HG02885 (cell line): ENCODE measurements at regions not wholly inside any gene's neighbourhood (a gene's known extent, or its start where the extent isn't known, plus 50 kb on each side); places are given as distances from the start of the nearest gene placed in this dataset.

ENCODE experiments used
- ATAC-seq: cut with Tn5 transposase; IDR thresholded peaks from one replicate; pipeline ENCODE4 v1.9.1; 2021; ENCODE audit warnings: mild to moderate bottlenecking; ENCODE audit not compliant: unreplicated experiment, poor library complexity

DNA sequence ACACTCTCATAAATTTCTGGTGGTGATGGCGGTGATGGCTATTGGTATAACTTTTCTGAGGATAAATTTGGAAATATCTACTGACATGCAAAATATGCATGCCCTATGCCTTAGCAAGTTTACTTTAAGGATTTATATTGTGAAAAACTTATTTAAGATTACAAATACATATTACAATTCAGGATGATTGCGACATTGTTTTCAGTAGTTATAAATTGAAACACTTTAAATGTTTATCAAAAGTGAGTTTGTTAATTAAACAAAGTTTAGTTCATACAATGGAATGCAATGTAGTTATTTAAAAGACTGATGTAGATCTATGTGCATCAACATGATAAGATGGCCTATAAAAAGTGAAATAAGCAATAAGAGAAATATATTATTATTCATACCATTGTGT, 331.3 kb upstream of the NR5A2 start:
- no peak for ATAC-seq

DNA sequence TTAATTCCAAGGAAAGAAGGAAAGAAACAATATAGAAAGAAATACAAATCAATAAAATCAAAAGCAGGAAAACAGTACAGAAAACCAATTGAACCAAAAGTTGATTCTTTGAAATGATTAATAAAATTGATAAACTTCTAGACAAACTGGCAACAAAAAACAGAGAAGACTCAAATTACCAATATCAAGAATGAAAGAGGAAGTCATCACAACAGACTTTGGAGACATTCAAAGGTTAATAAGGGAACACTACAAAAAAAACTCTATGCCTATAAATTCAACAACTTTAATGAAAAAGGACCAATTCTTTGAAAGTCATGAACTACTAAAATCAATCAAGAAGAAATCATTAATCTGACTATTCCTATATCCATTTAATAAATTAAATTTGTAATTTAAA, 329.3 kb upstream of the NR5A2 start:
- no peak for ATAC-seq

DNA sequence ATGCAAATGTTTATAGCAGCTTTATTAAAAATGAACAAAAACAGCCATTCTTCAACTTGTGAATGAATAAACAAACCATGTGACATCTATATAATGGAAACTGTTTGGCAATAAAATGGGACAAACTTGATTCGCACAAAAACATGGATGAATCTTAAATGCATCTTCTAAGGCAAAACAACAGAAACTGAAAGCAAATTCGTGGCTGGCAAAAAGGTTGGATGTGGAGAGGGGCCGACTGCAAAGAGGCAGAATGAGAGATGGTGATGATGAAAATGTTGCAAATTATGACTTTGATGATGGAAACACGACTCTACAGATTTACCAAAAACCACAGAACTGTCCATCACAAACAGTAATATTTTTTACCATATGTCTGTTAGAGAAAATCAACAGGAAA, 327.0 kb upstream of the NR5A2 start:
- no peak for ATAC-seq

DNA sequence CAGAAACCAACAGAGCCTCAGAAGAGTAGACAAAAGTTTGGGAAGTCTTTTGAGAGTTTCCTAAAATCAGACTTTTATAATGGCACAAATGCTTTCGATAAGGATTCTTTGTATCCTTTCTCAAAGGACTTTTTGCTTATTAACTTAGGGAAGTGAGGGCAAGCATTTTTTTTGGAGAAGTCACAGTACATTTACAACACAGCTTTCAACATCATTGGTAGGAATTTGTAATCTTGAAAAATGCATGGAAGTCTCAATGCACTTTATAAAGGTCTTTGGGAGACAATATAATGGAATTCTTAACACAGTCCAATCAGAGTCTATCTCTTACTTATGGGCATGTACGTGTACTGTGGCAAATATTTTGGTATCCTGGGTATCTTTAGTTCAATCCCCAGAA, 325.8 kb upstream of the NR5A2 start:
- ATAC-seq = no peak

DNA sequence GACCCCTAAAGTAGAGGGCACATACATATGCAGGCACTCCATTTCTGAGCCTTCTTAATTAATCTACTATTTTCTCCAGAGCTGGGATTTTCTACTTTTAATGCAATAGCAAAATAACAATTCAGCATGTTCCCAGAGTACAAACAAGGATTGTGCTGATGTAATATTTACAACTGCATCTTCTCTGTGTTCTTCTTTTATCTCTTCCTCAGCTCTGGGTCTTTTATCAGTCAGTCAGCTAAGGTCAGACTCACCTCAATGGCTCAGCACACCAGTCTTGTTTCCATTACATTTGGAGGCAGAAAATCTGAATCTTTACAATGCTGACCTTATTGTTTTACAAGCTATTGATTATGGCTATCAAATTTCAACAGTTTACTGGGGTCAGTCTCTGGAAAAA, 323.3 kb upstream of the NR5A2 start:
- no peak for ATAC-seq

DNA sequence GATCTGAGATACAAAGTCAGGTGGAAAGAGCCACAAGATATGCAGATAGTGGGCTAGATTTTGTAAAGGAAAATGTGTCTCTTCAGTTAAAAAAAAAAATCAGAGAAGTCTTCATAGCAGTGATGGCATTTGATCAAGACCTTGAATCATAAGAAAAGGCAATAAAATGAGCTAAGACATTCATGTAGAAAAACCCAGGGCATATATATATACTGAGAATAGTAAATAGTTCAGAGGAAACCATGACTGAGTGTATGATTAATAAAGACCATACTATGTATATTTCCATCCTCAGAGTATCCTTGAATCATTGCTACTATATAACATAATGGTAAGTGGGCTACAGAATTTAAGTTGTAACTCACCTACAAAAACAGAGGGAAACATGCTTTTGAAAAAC, 321.7 kb upstream of the NR5A2 start:
- ATAC-seq = no peak

DNA sequence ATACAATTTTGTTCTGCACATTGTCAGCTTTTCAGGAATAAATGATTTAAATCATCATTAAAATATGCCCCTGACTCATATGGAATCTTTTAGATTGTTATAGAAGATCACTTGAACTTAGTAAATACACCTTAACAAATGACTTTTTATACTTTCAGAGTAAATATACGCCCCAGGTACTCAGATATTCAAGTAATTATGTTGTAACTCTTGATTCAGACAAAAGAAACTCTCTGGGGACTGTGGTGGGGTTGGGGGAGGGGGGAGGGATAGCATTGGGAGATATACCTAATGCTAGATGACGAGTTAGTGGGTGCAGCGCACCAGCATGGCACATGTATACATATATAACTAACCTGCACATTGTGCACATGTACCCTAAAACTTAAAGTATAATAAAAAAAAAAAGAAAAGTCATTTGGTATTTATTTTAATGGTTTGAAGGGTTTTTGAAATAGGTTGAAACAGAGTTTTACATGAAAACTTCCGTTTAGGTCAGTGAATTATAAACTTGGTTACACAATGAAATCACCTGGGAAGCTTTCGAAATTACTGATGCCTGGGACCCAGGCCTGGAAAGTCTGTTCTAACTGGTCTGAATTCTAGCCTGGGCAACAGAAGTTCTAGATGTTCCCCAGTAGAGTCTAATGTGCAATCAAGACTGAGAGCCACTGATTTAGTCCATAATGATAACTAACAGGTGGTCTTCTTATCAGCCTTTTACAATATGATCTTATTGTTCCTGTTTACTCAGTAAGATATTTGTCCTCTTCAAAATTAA, 320.5 kb upstream of the NR5A2 start:
- no peak for ATAC-seq

DNA sequence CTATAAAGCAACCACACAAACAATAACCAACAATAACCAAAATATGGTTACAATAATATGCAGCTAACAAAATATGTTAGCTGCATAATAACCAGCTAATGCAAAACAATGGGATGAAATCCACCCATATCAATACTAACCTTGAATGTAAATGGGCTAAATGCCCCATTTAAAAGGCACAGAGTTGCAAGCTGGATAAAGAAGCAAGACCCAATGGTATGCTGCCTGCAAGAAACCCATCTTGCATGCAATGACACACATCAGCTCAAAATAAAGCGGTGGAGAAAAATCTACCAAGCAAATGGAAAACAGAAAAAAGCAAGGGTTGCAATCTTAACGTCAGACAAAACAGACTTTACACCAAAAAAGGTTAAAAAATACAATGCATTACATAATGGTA, 316.5 kb upstream of the NR5A2 start:
- no peak for ATAC-seq

DNA sequence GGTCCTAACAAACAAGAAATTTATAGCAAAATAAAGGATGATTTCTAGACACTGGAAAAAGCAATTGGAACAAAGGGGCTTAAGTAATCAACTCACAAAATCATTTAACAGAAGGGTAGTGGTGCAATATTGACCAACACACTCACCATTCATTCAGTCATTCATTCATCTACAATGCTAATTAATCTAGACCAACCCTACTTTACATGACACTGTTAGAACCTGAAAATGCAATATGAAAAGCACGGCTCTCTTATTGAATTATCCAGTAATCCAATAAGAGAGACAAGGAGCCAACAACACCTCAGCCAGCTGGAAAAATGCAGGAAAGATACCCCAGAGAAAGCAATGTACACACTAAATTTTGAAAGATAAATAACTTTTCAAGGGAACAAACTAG, 310.8 kb upstream of the NR5A2 start:
- ATAC-seq = no peak

DNA sequence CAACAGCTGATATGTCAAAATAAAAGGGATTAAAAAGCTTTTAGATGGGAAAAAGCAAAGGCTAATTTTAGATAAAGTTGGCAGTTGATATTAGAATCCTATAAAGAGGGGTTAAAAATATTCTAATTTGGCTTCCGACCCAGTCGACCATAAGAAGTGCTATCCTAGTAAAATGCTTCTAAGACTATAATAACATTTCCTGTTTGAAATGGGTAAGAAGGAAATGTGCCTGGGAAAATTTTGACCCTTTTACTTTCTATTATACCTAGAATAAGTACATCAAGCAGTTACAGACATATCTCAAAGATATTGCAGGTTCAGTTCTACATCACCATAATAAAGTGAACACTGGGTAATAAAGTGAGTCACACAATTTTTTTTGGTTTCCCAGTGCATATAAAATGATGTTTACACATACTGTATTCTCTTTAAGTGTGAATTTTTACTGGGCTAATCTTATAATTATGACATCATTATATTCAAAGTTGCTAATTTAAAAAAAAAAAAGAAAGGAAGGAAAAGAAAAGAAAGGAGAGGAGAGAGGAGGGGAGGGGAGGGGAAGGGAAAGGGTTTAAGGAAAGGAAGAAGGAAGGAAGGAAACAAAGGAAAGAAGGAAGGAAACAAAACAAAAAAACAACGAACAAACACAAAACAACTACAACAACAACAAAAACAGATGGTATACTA, 308.2 kb upstream of the NR5A2 start:
- no peak for ATAC-seq

DNA sequence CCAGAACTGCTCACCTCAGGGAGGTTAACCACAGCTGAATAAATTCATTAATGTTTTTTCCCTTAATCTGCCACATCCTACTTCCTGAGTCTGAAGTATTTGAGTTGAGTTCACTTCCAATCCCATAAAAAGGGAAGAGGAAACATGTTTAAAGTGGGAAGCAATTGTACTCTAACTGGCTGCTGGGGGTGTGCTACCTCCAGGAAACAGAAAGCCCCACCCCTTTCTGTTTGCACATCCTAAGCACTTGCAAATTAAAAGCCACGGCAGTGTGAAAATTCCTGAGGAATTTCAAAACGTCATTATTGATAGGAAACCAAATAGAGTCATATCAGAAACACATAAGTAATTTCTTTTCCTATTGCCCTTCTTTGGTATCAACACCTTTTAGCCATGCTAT, 307.0 kb upstream of the NR5A2 start:
- ATAC-seq = no peak

DNA sequence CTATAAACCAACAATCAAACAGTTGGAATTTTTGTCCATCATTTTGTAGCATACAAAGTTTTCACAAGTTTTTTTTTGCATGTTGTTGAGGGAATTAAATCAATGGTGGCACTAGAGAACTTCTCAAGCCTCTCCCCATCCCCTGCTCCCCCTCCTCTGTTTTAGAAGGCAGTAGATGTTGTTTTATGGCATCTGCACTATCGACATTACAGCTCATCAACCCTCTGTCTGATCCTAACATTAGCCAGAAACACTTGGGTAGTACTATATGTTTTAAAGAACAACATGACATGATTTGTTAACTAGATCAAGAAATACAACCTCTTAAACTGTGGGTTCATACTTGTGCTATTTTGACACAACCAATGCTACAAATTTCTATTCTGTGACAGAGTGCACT, 306.5 kb upstream of the NR5A2 start:
- ATAC-seq = no peak

DNA sequence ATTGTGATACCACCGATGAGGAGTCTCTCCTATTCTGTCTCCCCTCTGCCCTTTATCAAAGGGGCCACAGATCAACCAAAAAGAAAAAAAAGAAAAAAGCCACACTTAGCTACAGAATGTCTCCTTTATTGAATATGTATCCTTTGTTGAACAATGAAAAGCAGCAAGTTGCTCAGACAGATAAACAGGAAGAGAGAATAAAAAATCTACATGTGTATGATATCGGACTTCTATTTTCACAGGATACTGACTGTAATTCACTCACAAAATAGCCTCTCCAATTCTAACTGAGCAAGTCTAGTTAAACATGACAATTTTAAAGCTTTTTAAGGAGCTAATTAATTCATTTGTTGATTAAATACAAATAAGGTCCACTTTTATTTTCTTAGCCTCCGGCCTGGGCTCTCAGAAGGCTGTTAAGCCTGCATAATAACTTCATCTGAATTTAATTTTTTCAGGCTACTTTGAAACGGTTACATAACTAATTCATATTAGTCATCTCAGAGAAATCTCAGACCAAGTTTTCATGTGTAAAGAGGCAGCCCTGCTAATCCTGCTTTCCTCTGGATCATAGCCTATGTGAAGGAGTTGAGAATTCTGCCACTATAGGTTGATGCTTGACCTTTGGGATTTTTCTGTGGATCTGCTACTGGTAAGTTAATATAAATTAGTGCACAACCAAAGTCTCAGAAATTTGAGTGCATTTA, 304.1 kb upstream of the NR5A2 start:
- ATAC-seq = no peak

DNA sequence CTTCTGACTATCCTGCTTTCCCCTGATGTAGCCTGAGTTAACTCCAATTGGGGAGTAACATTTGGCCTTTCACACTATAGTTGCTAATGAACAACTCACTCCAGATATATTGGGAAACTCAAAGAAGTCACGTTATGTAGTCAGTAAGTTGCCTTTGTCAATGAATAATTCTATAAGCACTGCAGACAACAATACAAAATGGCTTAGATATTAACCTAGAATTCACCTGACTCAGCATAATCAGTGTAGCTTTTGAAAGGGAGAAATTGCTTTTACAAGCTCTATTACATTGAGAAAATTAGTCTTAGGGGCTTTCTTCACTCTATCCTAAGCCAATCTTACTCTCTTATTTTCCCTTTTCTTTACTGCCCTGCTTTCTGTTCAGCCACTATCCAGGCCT, 303.5 kb upstream of the NR5A2 start:
- no peak for ATAC-seq

DNA sequence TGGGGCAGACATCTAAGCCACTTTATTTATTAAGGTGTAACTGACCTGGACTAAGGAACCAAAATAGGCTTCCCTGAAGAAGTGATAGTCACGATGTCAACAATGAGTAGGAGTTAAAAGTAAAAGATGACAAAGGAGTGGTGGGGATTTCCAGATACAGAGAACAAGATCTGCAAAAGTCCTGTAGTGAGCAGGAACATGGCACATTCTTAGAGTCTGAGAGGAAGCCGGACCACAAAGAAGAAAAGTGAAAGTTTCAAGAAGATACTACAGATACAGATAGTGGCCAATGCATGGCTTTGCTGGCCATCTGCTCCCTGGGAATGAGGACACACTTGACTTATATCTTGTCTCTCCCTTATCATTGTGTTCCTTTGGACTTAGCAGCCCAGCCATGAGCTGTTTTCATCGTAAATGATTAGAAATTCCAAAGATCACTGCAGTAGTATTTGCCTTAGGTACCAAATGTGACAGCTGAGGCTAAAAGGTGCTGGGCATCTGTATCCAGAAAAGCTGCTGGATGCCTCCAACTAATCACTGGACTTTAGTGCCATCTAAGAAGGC, 302.4 kb upstream of the NR5A2 start:
- ATAC-seq = peak; percentile 92

DNA sequence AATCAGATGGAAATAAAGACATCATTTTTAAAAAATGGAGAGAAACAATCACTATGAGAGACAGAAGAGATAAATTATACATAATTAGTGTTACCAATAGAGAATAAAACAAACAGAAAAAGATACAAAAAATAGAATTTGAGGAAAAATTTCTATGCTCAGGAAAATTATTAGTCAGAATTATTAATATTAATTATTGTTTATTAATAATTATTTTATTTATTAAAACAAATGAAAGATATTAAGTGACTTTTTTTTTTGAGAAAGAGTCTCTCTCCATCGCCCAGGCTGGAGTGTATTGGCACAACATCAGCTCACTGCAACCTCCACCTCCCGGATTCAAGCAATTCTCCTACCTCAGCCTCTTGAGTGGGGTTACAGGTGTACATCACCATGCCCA, 299.8 kb upstream of the NR5A2 start:
- no peak for ATAC-seq

DNA sequence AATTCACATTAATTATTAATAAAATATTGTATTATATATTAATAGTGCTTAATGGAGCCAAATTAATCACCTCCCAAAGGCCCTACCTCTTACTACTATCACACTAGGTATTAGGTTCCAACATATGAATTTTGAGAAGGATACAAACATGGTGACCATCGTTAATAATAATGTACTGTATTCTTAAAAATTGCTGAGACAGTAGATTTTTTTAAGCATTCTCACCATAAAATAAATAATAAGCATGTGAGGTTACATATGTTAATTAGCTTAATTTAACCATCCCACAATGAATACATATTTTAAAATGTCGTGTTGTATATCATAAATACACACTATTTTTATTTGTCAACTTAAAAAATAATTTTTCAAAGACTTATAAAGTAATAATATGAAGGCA, 299.2 kb upstream of the NR5A2 start:
- no peak for ATAC-seq

DNA sequence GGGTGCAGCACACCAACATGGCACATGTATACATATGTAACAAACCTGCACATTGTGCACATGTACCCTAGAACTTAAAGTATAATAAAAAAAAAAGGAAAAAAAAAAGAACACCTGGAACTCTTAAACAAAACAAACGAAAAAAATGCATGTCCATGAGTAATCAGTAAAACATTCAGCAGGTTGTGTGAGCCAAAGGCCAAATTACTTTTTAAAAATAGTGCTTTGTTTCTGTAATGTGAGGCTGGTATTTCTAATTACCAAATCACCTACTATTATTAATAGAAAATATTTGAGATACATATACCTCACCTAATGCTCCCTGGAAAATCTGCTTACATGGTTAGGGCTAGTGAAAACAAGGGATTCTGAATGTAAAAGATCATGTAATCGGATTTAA, 294.4 kb upstream of the NR5A2 start:
- ATAC-seq = no peak

DNA sequence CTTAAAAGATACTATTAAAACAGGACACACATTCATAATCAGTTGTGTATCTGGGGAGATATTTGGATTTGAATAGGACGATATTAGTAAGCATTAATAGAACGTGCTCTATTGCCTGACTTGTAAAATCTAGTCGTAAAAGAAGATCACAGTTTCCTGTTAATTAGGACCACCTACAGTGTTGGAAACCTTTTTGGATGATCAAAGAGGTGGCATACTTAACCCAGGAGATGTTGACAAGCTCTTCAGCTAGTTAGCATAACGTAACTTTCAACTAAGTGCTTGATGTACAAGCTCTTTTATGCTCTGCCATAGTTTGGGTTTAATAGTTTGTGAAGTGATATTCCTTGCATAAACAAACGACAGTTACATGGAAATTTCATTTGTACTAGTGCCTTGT, 293.3 kb upstream of the NR5A2 start:
- no peak for ATAC-seq

DNA sequence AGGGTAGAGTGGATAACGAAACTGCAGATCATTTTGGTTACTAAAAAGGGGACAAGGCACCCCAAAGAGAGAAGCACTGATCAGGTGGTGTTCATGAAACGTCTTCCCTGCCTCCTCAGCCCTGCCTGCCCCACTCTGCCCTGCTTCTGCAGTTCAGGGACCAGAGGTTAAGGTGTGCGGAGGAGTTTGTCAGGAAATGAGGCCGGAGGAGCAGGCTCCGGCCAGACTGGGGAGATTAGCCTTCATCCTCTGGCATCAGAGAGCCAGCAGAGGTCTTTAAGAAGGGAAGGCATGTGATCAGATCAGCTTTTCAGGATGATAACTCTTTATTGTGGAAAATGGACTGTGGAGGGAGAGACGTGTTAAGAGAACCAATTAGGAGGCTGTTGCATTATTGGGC, 291.9 kb upstream of the NR5A2 start:
- ATAC-seq = no peak

DNA sequence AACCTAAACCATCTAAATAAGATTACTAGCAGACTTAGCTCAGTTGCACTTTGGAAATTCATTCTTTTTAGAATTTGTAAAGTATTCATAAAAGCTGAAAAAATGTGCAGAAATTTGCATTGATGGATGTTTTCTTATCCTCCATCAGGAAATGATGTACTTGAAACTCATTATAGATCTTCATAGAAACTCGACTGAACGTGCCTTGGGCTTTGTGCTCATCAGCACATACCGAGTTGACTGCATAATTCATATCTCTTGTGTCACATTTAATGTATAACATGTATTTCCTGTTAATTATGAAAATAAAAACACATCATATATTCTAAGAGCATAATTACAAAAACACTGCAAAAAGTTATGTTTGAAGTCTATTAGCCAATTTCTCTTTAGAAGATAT, 290.9 kb upstream of the NR5A2 start:
- no peak for ATAC-seq
